ENCODE measurements at regions not wholly inside any gene's neighbourhood (a gene's known extent, or its start where the extent isn't known, plus 50 kb on each side); places are given as distances from the start of the nearest gene placed in this dataset.
"Not testable (repeated sequence)": the region's sequence is repeated elsewhere in the genome, so short reads cannot be mapped to it uniquely, and the experiment has no call there.

GRCh38 chr12:18794000-18794399, 56.1 kb downstream of the CAPZA3 start:
- no peak for DNase-seq

- no peak for DNase-seq
Observed at GRCh38 chr12:18797604-18798003, 59.7 kb downstream of the CAPZA3 start.

DNA sequence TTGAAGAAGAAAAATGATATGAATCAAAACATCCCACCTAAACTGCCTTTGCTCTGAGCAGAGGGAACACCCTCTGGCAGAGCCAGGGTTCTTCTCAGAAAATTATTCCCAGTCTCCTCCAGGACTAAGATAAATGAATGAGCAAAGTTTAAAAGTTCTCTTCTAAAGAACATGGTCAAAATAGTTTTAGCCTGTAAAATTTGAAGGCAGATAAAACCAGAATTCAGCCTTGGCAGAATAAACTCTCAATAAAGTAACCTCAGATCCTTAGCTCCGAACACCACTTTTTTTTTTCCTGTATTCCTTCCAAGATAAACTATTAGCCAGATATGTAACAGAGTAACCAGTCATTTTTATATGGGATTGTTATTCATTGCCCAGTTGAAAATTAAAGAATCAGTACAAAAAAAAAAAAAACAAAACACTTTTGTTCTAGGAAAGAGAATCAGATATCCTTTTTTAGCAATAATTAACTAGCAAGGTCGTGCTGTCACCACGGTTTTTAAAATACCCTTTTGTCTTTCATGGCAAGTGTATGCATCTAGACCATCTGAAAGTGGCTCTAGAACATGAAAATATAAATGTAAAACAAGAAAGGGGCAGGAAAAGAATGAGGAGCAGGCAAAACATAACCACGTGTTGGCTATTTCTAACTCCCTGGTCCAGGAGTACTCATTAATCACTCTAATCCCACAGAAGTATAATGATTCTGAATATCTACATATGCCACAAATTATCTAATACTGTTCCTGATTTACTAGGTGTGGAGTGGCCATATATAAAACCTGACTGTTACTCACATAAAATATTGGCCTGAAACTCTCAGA, 60.8 kb downstream of the CAPZA3 start:
- no peak for DNase-seq

- DNase-seq = no peak
Observed at GRCh38 chr12:18799561-18799960, 61.6 kb downstream of the CAPZA3 start.

- no peak for DNase-seq
Observed at GRCh38 chr12:18805516-18806248, 67.8 kb downstream of the CAPZA3 start.

DNA sequence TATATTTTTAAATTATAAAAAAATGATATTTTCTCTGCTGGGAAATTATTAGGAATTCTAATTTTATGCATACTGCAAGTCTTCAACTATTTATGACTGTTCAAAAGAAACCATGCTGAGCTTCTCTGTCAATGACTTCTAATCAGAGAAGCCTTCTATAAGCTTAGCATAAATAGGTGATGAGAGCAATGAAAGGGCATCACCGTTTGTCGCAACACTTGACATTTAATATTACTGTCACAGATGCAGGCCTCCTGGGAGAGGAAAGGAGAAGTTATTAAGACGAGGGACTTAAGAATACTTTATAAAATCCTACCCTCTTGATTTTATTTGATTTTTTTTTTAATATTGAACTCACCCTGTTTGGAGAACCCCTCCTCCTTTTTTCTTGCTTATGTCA, 69.8 kb downstream of the CAPZA3 start:
- peak; percentile 47 for DNase-seq

- DNase-seq = peak; percentile 60
Observed at GRCh38 chr12:18808221-18808620, 70.3 kb downstream of the CAPZA3 start.

GRCh38 chr12:18810537-18811253, 72.8 kb downstream of the CAPZA3 start:
- DNase-seq = no peak

DNA sequence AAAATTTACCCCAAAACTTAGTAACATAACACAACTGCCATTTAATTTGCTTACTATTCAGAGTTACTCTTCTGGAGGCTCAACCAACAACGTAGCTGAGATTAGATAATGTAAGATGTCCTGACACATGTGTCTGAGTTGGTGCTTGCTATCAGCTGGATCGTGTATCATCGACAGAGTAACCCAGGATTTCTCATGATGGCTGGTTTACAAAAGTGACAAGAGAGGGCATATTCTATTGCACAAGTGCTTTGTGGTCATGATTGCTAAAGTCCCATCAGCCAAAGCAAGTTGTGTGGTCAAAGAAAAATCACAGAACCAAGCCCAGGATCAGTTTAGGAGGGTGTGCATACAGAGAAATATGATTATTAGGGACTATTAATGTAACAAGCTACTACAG, 73.4 kb downstream of the CAPZA3 start:
- no peak for DNase-seq

DNA sequence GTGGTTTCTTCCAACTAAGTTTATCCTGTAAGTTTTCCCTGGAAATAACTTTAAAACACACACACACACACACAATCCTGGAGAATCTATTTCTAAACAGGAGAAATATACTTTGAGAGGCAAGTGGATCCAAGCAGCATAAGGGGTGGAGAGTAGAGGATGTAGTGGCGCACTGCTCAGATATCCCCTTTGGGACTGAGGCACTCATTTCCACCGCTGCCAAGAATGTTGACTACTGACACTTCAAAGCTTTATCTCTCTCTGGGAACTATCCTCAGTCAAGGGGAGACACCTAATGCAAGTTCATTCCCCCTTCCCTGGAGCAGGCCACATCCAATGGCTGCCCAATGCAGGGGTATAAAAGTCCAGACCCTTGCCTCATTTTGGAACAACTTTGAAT, 75.8 kb downstream of the CAPZA3 start:
- DNase-seq = no peak

DNA sequence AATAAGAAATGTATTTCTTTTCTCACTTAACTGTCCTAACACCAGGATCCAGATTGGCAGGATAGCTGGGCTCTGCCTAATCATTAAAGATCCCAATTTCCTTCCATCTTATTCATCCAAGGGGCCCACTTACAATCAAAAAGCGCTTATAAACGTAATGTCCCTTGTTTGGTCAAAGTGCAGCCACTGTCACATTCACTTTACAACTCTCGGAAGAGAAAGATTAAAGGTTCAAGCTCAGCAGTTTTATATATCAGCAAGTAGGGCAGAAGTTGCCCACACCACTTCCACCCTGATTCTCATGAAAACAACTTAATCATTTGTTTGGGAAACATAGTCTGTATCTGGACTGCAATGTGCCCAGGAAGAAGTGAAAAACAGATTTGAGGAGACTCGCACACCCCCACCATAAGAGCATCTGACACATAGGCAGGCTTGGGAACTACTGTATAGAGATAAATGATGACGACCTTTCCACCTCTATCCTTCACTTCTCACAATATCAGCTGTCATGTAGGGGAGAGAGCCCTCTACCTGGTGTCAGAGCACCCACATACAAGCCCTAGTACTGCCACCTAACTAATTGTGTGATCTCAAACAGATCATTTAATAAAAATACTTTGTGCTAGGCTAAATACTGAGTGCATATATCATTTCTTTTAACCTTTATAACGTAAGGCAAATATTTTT, 80.8 kb downstream of the CAPZA3 start:
- DNase-seq = no peak

DNA sequence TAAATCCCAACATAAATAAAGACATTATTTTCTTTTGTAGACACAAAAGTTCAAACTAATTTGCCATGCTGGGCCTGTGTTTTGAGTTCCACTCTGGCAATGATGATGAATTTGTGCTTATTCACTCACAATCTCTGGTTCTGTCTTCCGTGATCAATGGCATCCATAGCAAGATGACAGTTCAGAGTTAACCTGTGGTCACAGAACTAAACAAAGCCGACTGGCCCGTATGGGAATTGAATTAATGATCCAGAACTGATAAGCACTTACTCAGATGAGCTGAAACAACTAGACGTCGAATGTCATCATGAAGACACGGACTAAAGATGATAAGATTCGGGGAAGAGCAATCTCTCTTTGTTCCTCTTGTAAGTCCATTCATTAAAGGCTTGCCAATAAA, 81.6 kb downstream of the CAPZA3 start:
- no peak for DNase-seq

- DNase-seq = no peak
Observed at GRCh38 chr12:18823461-18823860, 85.5 kb downstream of the CAPZA3 start.

DNA sequence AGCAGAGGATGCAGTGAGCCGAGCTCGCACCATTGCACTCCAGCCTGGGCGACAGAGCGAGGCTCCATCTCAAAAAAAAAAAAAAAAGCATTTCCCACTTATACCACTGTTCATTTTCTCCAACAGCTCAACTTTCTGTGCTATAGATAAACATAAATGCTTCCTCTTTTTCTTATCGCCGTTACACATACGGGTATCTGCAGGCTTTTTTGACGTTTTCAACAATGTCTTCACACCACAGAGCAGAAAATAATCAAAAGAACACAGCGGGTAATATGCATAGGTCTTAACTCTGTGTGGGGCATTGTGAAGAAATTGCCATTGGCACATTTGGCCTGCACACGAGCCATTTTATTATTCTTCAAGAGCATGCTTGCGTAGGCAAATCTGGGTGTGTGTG, 86.4 kb downstream of the CAPZA3 start:
- DNase-seq = no peak

GRCh38 chr12:18825138-18825537, 87.2 kb downstream of the CAPZA3 start:
- DNase-seq = no peak

- DNase-seq = no peak
Observed at GRCh38 chr12:18827913-18828312, 90.0 kb downstream of the CAPZA3 start.

DNA sequence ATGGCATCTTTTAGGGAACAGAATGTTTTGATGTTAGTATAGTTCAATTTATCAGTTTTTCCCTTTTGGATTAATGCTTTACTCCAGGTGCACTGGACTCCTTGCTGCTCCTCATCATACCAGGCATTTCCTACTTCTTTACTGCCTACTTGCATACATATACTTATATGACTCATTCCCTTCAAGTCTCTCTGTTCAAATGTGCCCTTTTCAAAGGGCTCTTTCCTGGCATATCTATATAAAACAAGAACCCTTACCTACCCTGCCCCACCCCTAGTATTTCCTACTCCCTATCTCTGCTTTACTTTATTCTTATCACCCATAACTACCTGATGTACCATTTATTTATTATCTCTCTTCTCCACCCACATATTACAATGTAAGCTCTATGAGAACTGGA, 90.6 kb downstream of the CAPZA3 start:
- DNase-seq = no peak

- DNase-seq = no peak
Observed at GRCh38 chr12:18828987-18829386, 91.1 kb downstream of the CAPZA3 start.

- not testable (repeated sequence) for DNase-seq
Observed at GRCh38 chr12:18832932-18833331, 95.0 kb downstream of the CAPZA3 start.

GRCh38 chr12:18837025-18837424, 99.1 kb downstream of the CAPZA3 start:
- DNase-seq = no peak

GRCh38 chr12:18837505-18837904, 99.6 kb downstream of the CAPZA3 start:
- no peak for DNase-seq

GRCh38 chr12:18840997-18841396, 103.1 kb downstream of the CAPZA3 start:
- DNase-seq = not testable (repeated sequence)

DNA sequence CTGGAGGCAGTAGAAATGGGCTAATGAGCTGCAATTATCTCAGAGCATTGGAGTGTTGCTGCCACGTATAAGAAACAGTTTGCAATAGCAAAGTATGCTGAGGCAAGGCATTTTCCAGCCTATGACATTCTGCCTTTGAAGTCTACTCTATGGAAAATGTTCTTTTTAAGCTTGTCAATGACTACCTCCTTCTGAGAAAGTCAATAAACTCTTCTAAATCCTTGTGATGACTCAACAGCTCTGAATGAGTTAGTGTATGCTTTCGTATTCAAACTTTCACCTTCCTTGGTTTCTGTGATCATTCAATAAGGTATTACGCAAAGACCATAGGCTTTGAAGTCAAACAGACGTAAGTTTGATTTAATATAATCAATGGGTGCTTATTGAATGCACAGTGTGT, 111.2 kb downstream of the CAPZA3 start:
- no peak for DNase-seq
